ENCODE measurements at regions not wholly inside any gene's neighbourhood (a gene's known extent, or its start where the extent isn't known, plus 50 kb on each side); places are given as distances from the start of the nearest gene placed in this dataset.

GRCh38 chr4:127211650-127212560 is 420.9 kb upstream of the INTU start:
- TF ChIP-seq POLR2A (IDR thresholded peaks at IDR 0.05), result no peak
- TF ChIP-seq CTCF (IDR thresholded peaks at IDR 0.05), result no peak
- no peak for TF ChIP-seq POLR2AphosphoS5 (IDR thresholded peaks at IDR 0.05; ENCODE audit: insufficient read depth in 1 of 2, low read depth in 1 of 2)
